Keratinocyte (primary cell): ENCODE measurements at regions not wholly inside any gene's neighbourhood (a gene's known extent, or its start where the extent isn't known, plus 50 kb on each side); places are given as distances from the start of the nearest gene placed in this dataset.

Experiments used
- DNase-seq: peaks from one replicate; pipeline ENCODE4 v3.0.0-alpha.2; 2011; ENCODE audit warnings: low read depth, missing footprints, low spot score
- FAIRE-seq: peaks from 2 replicates; lab custom pipeline; 2011; peaks lifted over from hg19 to GRCh38; lab: Jason Lieb, UNC
- H2AFZ ChIP-seq: 2 replicates; pipeline ENCODE4 v1.6.0; 2012; ENCODE audit warnings: low read length, control low read depth, inconsistent platforms; ENCODE audit not compliant: control insufficient read depth
- H3K27ac ChIP-seq: 2 replicates; pipeline ENCODE4 v1.5.1; 2011; ENCODE audit warnings: low read length; ENCODE audit not compliant: control insufficient read depth, insufficient read depth
- H3K27me3 ChIP-seq: 3 replicates; pipeline ENCODE4 v1.6.0; 2011; ENCODE audit warnings: low read length; ENCODE audit not compliant: control insufficient read depth, insufficient read depth; ENCODE audit errors: extremely low read depth
- H3K36me3 ChIP-seq, 2 experiments: 2 replicates in 1 of 2; 3 replicates in 1 of 2; pipeline ENCODE4 v1.5.1; 2011; ENCODE audit warnings: low read length in 2 of 2, mild to moderate bottlenecking in 1 of 2; ENCODE audit not compliant: control insufficient read depth in 2 of 2, insufficient read depth in 2 of 2; ENCODE audit errors: extremely low read depth in 1 of 2
- H3K4me1 ChIP-seq: 3 replicates; pipeline ENCODE4 v1.5.1; 2011; ENCODE audit warnings: low read length; ENCODE audit not compliant: control insufficient read depth, insufficient read depth; ENCODE audit errors: extremely low read depth
- H3K4me2 ChIP-seq: 3 replicates; pipeline ENCODE4 v1.6.0; 2011; ENCODE audit warnings: low read depth, low read length; ENCODE audit not compliant: control insufficient read depth, insufficient read depth; ENCODE audit errors: extremely low read depth
- H3K4me3 ChIP-seq, 3 experiments: fragments of 200-600 bp in 1 of 3; sonication (generic) in 1 of 3; 2 replicates in 2 of 3; 3 replicates in 1 of 3; pipeline ENCODE4 v1.5.1; 2011 to 2016; ENCODE audit warnings: low read length in 3 of 3, mild to moderate bottlenecking in 3 of 3, control low read depth in 2 of 3, inconsistent platforms in 1 of 3, low read depth in 1 of 3, mixed read lengths in 1 of 3, mixed run types in 1 of 3, moderate library complexity in 1 of 3; ENCODE audit not compliant: control insufficient read depth in 2 of 3, insufficient read depth in 2 of 3; ENCODE audit errors: extremely low read depth in 1 of 3
- H3K79me2 ChIP-seq: 2 replicates; pipeline ENCODE4 v1.6.0; 2012; ENCODE audit warnings: low read length; ENCODE audit not compliant: control insufficient read depth, insufficient read depth
- H3K9ac ChIP-seq: 3 replicates; pipeline ENCODE4 v1.6.0; 2011; ENCODE audit warnings: low read length; ENCODE audit not compliant: control insufficient read depth, insufficient read depth; ENCODE audit errors: extremely low read depth
- H3K9me1 ChIP-seq: 3 replicates; pipeline ENCODE4 v1.6.0; 2011; ENCODE audit warnings: low read length; ENCODE audit not compliant: control insufficient read depth, insufficient read depth; ENCODE audit errors: extremely low read depth
- H3K9me3 ChIP-seq: 2 replicates; pipeline ENCODE4 v1.5.1; 2012; ENCODE audit warnings: low read depth, low read length; ENCODE audit not compliant: control insufficient read depth
- H4K20me1 ChIP-seq: 3 replicates; pipeline ENCODE4 v1.6.0; 2011; ENCODE audit warnings: low read length; ENCODE audit not compliant: control insufficient read depth, insufficient read depth; ENCODE audit errors: extremely low read depth
- CTCF ChIP-seq, 3 experiments: IDR thresholded peaks in 1 of 3; conservative IDR thresholded peaks in 1 of 3; optimal IDR thresholded peaks in 1 of 3; 2 replicates in 2 of 3; 3 replicates in 1 of 3; pipeline versions ENCODE3 to v1.5.1; 2011; ENCODE audit warnings: low read length in 3 of 3, mild to moderate bottlenecking in 3 of 3, moderate library complexity in 2 of 3, control low read depth in 1 of 3, inconsistent platforms in 1 of 3; ENCODE audit not compliant: insufficient read depth in 2 of 3; ENCODE audit errors: extremely low read depth in 1 of 3
- EZH2 ChIP-seq: IDR thresholded peaks from one replicate; pipeline ENCODE4 v1.6.1; 2012; ENCODE audit warnings: inconsistent platforms, mild to moderate bottlenecking, low read length, moderate library complexity
- dilution Hi-C: fragments of 300-500 bp; cut with MboI; formaldehyde crosslinking; loops from one replicate; pipeline ENCODE4 v1.7.0; 2020; ENCODE audit warnings: low sequenced_read_pairs; ENCODE audit not compliant: extremely low pct_ligation_motif_present

GRCh38 chr6:141452354-141452686 lies 680.4 kb upstream of the GJE1 start:
- Histone ChIP-seq H3K4me3 (no peak overlapping the region), H4K20me1 (no peaks in the 10 kb centered on the region), H3K4me1 (peaks cover 21% of the 10 kb centered on the region), H3K27ac (peak overlapping the region; percentile 37), H2AFZ (peak overlapping the region; percentile 23), H3K9ac (no peak overlapping the region), H3K9me1 (no peaks in the 10 kb centered on the region), H3K27me3 (no peaks in the 10 kb centered on the region), H3K36me3 (no peaks in the 10 kb centered on the region), H3K9me3 (no peaks in the 10 kb centered on the region), H3K79me2 (no peaks in the 10 kb centered on the region), H3K4me2 (peak overlapping the region; percentile 57)
- TF ChIP-seq EZH2: no peak
- no peak for TF ChIP-seq CTCF (optimal IDR thresholded peaks at IDR 0.05 in 1 of 3, IDR thresholded peaks at IDR 0.05 in 1 of 3, conservative IDR thresholded peaks at IDR 0.05 in 1 of 3; ENCODE audit: extremely low read depth in 1 of 3, insufficient read depth in 2 of 3, low read length in 3 of 3)
- no peak for FAIRE-seq
- dilution Hi-C loops: no loop called here
- DNase-seq: no peak

GRCh38 chr6:141451511-141452353 lies 681.0 kb upstream of the GJE1 start:
- no peaks in the 10 kb centered on the region for H3K27me3 ChIP-seq
- peaks cover 21% of the 10 kb centered on the region for H3K4me1 ChIP-seq
- H2AFZ ChIP-seq: no peak overlapping the region
- dilution Hi-C loops: no loop called here
- H3K9me3 ChIP-seq: no peaks in the 10 kb centered on the region
- H3K4me2 ChIP-seq: peak overlapping the region; percentile 57
- DNase-seq (peak; percentile 57), FAIRE-seq (no peak)
- peak overlapping the region; percentile 64 for H3K27ac ChIP-seq
- no peak for TF ChIP-seq EZH2
- no peak for TF ChIP-seq CTCF (optimal IDR thresholded peaks at IDR 0.05 in 1 of 3, IDR thresholded peaks at IDR 0.05 in 1 of 3, conservative IDR thresholded peaks at IDR 0.05 in 1 of 3; ENCODE audit: extremely low read depth in 1 of 3, insufficient read depth in 2 of 3, low read length in 3 of 3)
- no peaks in the 10 kb centered on the region for H3K9me1 ChIP-seq
- no peaks in the 10 kb centered on the region for H3K36me3 ChIP-seq
- no peaks in the 10 kb centered on the region for H4K20me1 ChIP-seq
- no peaks in the 10 kb centered on the region for H3K79me2 ChIP-seq
- no peak overlapping the region for H3K9ac ChIP-seq
- no peak overlapping the region for H3K4me3 ChIP-seq
